Activated CD8-positive, alpha-beta memory T cell treated with anti-CD3 and anti-CD28 coated beads, Interleukin-2, amount 10 ng/mL, durations not matched to agents 7 days and 5 days (primary cell): ENCODE measurements at regions not wholly inside any gene's neighbourhood (a gene's known extent, or its start where the extent isn't known, plus 50 kb on each side); places are given as distances from the start of the nearest gene placed in this dataset.
"Not testable (repeated sequence)": the region's sequence is repeated elsewhere in the genome, so short reads cannot be mapped to it uniquely, and the experiment has no call there.

Source experiments
- ATAC-seq: fragments of 150-1000 bp; cut with Tn5 transposase; one replicate; pipeline ENCODE4 v1.10.0; 2021; ENCODE audit warnings: moderate library complexity
- CTCF ChIA-PET: fragments of 350-600 bp; sonication (Branson Sonifier 250); formaldehyde crosslinking; loops from one replicate; lab custom pipeline; 2021; ENCODE audit warnings: antibody characterized with exemption; lab: Charles Lee
- DNase-seq: peaks from one replicate; pipeline ENCODE4 v3.0.0-alpha.2; 2020
- H3K27ac Mint-ChIP-seq: one replicate; pipeline ENCODE4 v1.8.0; 2021; ENCODE audit warnings: mild to moderate bottlenecking, mixed read lengths
- H3K27me3 Mint-ChIP-seq: one replicate; pipeline ENCODE4 v1.8.0; 2021; ENCODE audit warnings: mixed read lengths
- H3K36me3 Mint-ChIP-seq: one replicate; pipeline ENCODE4 v1.8.0; 2021; ENCODE audit warnings: mild to moderate bottlenecking, mixed read lengths
- H3K4me1 Mint-ChIP-seq: one replicate; pipeline ENCODE4 v1.8.0; 2021; ENCODE audit warnings: mixed read lengths
- H3K4me3 Mint-ChIP-seq: one replicate; pipeline ENCODE4 v1.8.0; 2021; ENCODE audit warnings: mild to moderate bottlenecking, moderate library complexity, mixed read lengths
- H3K9me3 Mint-ChIP-seq: one replicate; pipeline ENCODE4 v1.8.0; 2022; ENCODE audit warnings: low read depth, mixed read lengths

DNA sequence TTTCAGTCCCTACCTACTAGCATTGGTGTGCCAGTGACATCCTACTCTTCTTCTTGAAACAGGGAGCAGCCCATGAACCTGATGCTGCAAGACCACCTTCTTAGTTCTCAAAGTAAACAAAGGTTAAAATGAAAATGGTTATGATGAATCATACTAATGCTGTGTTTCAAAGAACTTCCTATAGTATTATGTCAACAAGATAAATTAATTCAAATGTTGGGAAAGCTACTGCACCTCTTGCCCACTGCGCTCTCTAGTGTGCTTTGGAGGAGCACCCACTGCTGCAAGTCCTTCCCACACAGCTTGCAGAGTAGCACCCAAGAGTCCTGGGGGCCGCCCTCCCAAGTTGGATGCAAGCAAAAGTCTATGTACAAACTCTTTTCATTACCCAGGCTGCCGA, 81.1 kb downstream of the CD200R1L start:
- Mint-ChIP-seq H3K9me3 (peaks cover 3% of the 10 kb centered on the region), H3K27me3 (peaks cover 2% of the 10 kb centered on the region), H3K4me1 (peaks cover 11% of the 10 kb centered on the region), H3K36me3 (no peaks in the 10 kb centered on the region), H3K4me3 (no peak overlapping the region), H3K27ac (no peak overlapping the region)
- ATAC-seq (no peak), DNase-seq (no peak)
- CTCF ChIA-PET = interaction anchor here (1.0 to 1.2 kb wide), 2 partner anchors 9 to 31 kb away, joined by 3 to 6 read pairs; no protein-coding TSS in a partner anchor

GRCh38 chr3:112763258-112763657, 83.4 kb downstream of the CD200R1L start:
- Mint-ChIP-seq H3K9me3 (no peaks in the 10 kb centered on the region), H3K4me3 (no peak overlapping the region), H3K4me1 (peaks cover 2% of the 10 kb centered on the region), H3K36me3 (no peaks in the 10 kb centered on the region), H3K27me3 (peaks cover 2% of the 10 kb centered on the region), H3K27ac (no peak overlapping the region)
- DNase-seq = no peak
- CTCF ChIA-PET = no interaction called here
- ATAC-seq = no peak

DNA sequence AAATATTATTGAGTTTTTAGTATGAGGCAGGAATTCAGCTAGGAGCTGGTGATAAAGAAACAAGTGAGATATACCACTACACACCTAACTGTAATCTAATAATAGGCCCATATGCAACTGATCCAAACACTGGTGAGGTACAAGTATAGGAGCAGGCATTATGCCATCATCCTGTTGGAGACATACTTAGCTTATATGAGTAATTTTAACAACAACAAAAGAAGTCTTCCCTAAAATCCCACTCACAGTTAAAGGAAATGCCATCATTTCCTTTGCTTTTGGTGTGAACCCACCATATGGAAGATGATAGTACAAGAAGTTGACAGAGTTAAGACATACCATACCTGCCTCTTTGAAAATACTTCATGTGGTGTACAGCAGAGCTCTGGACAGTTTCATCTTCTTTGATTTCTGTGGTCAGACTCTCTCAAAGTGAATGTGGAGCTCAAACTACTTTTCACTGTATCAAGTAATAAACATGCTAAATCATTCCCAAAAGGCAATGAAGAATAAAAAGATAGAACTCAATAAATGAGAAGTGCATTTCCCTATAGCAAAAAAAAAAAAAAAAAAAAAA, 85.5 kb downstream of the CD200R1L start:
- no peak overlapping the region for H3K27ac Mint-ChIP-seq
- peaks cover 2% of the 10 kb centered on the region for H3K4me1 Mint-ChIP-seq
- peaks cover 4% of the 10 kb centered on the region for H3K9me3 Mint-ChIP-seq
- no peak overlapping the region for H3K4me3 Mint-ChIP-seq
- DNase-seq = no peak
- no peak for ATAC-seq
- peaks cover 5% of the 10 kb centered on the region for H3K36me3 Mint-ChIP-seq
- no peaks in the 10 kb centered on the region for H3K27me3 Mint-ChIP-seq
- CTCF ChIA-PET = interaction anchor here (1.1 to 3.5 kb wide), 4 partner anchors 13 to 118 kb away, joined by 3 to 18 read pairs (median 4); no protein-coding TSS in a partner anchor

DNA sequence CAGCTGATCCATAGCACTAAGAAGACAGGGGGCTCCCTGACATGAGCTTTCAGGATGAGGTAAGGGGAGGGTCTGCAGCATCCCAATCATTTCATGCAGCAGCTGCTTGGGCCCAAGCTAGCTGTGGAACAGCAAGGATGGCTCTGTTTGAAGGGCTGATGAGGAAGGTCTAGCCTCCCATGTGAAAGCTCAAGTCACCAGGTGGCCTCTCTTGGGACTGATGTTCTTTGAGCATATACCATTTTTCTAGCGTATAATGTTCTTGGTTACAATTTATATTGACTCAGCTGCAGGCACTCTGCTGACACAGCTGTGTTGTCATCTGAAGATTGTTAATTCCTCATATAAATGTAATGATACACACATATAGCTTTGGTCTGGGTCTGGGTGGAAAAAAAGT, 87.0 kb downstream of the CD200R1L start:
- peaks cover 2% of the 10 kb centered on the region for H3K4me1 Mint-ChIP-seq
- H3K27ac Mint-ChIP-seq = no peak overlapping the region
- ATAC-seq = no peak
- CTCF ChIA-PET = interaction anchor here (3.5 kb wide), 1 partner anchor 25 kb away, joined by 18 read pairs; no protein-coding TSS in a partner anchor
- H3K27me3 Mint-ChIP-seq = no peaks in the 10 kb centered on the region
- peaks cover 7% of the 10 kb centered on the region for H3K9me3 Mint-ChIP-seq
- no peak overlapping the region for H3K4me3 Mint-ChIP-seq
- peaks cover 7% of the 10 kb centered on the region for H3K36me3 Mint-ChIP-seq
- no peak for DNase-seq

- ATAC-seq = no peak
Observed at GRCh38 chr3:112759210-112759609, 87.5 kb downstream of the CD200R1L start.

DNA sequence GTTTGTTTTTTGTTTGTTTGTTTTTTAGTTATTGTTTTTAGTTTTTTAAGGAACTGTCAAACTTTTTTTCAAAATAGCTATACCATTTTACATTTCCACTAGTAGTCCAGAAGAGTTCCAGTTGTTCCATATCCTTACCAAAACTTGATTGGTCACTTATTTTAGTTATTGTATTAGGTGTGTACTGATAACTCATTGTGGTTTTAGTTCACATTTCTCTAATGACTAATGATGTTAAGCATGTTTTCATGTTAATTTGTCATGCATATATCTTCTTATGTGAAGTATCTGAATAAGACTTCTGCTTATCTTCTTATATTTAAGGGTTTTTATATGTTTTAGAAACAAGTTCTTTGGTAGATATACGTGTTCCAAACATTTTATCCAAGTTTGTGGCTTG, 89.5 kb downstream of the CD200R1L start:
- no peak overlapping the region for H3K27ac Mint-ChIP-seq
- peaks cover 9% of the 10 kb centered on the region for H3K36me3 Mint-ChIP-seq
- no peak for ATAC-seq
- no peak for DNase-seq
- no peak overlapping the region for H3K4me3 Mint-ChIP-seq
- CTCF ChIA-PET = no interaction called here
- no peaks in the 10 kb centered on the region for H3K27me3 Mint-ChIP-seq
- peaks cover 11% of the 10 kb centered on the region for H3K9me3 Mint-ChIP-seq
- H3K4me1 Mint-ChIP-seq = peaks cover 2% of the 10 kb centered on the region

More at GRCh38 chr3:112759210-112759609, 87.5 kb downstream of the CD200R1L start:
- Mint-ChIP-seq H3K9me3 (peaks cover 11% of the 10 kb centered on the region), H3K4me3 (no peak overlapping the region), H3K4me1 (peaks cover 2% of the 10 kb centered on the region), H3K27me3 (no peaks in the 10 kb centered on the region), H3K27ac (no peak overlapping the region), H3K36me3 (peaks cover 9% of the 10 kb centered on the region)
- CTCF ChIA-PET = interaction anchor here (3.5 kb wide), 1 partner anchor 24 kb away, joined by 18 read pairs; no protein-coding TSS in a partner anchor
- DNase-seq = no peak

DNA sequence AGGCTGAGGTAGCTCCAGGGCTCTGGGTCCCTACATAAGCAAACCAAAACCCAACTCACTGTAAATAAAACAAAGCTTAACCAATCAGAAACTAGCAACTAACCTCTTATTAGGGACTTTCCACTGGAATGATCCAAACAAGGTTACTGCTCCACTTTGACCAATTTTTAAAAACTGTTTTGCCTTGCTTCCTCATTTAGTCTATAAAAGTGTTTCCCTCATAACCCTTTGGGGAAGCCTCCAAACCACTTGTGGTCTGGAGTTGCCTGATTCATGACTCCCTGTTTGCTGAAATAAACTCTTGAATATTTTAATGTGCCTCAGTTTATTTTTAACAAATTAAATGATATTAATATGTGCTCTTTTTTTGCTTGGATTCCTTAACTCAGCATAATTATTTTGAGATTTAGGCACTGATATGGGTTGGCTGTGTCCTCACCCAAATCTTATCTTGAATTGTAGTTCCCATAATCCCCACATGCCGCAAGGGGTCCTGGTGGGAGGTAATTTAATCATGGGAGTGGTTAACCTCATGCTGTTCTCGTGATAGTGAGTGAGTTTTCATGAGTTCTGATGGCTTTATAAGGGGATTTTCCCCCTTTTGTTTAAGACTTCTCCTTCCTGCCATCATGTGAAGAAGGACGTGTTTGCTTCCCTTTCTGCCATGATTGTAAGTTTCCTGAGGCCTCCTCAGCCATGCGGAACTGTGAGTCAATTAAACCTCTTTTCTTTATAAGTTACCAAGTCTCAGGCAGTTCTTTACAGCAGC, 90.6 kb downstream of the CD200R1L start:
- no peaks in the 10 kb centered on the region for H3K4me1 Mint-ChIP-seq
- CTCF ChIA-PET = no interaction called here
- DNase-seq (no peak), ATAC-seq (no peak)
- no peaks in the 10 kb centered on the region for H3K27me3 Mint-ChIP-seq
- H3K27ac Mint-ChIP-seq = no peak overlapping the region
- peaks cover 9% of the 10 kb centered on the region for H3K36me3 Mint-ChIP-seq
- H3K9me3 Mint-ChIP-seq = peaks cover 11% of the 10 kb centered on the region
- H3K4me3 Mint-ChIP-seq = no peak overlapping the region

DNA sequence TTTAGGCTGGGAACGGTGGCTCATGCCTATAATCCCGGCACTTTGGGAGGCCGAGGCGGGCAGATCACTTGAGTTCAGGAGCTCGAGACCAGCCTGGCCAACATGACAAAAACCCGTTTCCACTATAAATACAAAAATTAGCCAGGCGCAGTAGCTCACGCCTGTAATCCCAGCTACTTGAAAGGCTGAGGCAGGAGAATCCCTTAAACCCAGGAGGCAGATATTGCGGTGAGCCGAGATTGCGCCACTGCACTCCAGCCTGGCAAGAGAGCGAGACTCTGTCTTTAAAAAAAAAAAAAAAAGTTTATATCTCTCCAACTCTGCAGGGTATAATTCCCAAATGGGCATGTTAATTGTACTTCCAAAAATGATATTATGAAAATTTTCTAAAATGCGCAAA, 91.6 kb downstream of the CD200R1L start:
- peaks cover 11% of the 10 kb centered on the region for H3K9me3 Mint-ChIP-seq
- H3K36me3 Mint-ChIP-seq, H3K4me3 Mint-ChIP-seq, H3K4me1 Mint-ChIP-seq, H3K27me3 Mint-ChIP-seq, CTCF ChIA-PET, ATAC-seq, H3K27ac Mint-ChIP-seq, DNase-seq: not testable (repeated sequence)

GRCh38 chr3:112751564-112752512, 94.8 kb downstream of the CD200R1L start:
- H3K4me3 Mint-ChIP-seq = no peak overlapping the region
- ATAC-seq = no peak
- peaks cover 11% of the 10 kb centered on the region for H3K9me3 Mint-ChIP-seq
- H3K27me3 Mint-ChIP-seq = no peaks in the 10 kb centered on the region
- peaks cover 13% of the 10 kb centered on the region for H3K4me1 Mint-ChIP-seq
- H3K36me3 Mint-ChIP-seq = peaks cover 7% of the 10 kb centered on the region
- H3K27ac Mint-ChIP-seq = no peak overlapping the region
- CTCF ChIA-PET = interaction anchor here (0.7 kb wide), 1 partner anchor 17 kb away, joined by 3 read pairs; no protein-coding TSS in a partner anchor
- no peak for DNase-seq

DNA sequence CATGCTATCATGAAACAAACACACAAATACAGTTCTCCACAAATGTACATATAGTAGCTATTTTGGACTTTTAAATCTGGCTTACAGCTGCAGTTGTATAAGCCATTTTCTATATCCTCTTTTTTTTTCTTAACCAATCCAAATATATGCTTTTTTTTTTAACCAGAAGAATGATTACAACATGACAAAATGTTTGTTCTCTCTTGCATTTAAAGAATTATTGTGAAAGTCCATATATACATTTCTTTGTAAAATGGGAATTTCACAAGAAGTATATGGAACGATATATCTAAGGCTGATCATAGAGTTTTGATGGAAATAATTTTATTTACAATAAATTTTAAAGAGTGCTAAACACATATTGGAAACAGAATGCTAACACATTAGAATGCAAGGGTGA, 95.6 kb downstream of the CD200R1L start:
- CTCF ChIA-PET = interaction anchor here (1.1 to 1.4 kb wide), 2 partner anchors 16 to 229 kb away, joined by 3 to 6 read pairs; no protein-coding TSS in a partner anchor
- DNase-seq (no peak), ATAC-seq (no peak)
- Mint-ChIP-seq H3K36me3 (peaks cover 3% of the 10 kb centered on the region), H3K4me3 (no peak overlapping the region), H3K27ac (no peak overlapping the region), H3K9me3 (peaks cover 6% of the 10 kb centered on the region), H3K27me3 (no peaks in the 10 kb centered on the region), H3K4me1 (peaks cover 13% of the 10 kb centered on the region)

- ATAC-seq (no peak), DNase-seq (no peak)
- Mint-ChIP-seq H3K4me3 (no peak overlapping the region), H3K9me3 (no peaks in the 10 kb centered on the region), H3K36me3 (no peaks in the 10 kb centered on the region), H3K27ac (no peak overlapping the region), H3K4me1 (peaks cover 23% of the 10 kb centered on the region), H3K27me3 (no peaks in the 10 kb centered on the region)
- CTCF ChIA-PET = interaction anchor here (1.1 to 3.4 kb wide), 3 partner anchors 12 to 113 kb away, joined by 3 to 15 read pairs (median 3); no protein-coding TSS in a partner anchor
Observed at GRCh38 chr3:112747624-112748023, 99.0 kb downstream of the CD200R1L start.

- Mint-ChIP-seq H3K4me1 (peaks cover 23% of the 10 kb centered on the region), H3K9me3 (peaks cover under 1% of the 10 kb centered on the region), H3K4me3 (no peak overlapping the region), H3K36me3 (no peaks in the 10 kb centered on the region), H3K27ac (no peak overlapping the region), H3K27me3 (no peaks in the 10 kb centered on the region)
- DNase-seq (no peak), ATAC-seq (no peak)
- CTCF ChIA-PET = interaction anchor here (0.9 to 3.4 kb wide), 3 partner anchors 10 to 104 kb away, joined by 3 to 15 read pairs (median 3); no protein-coding TSS in a partner anchor
Observed at GRCh38 chr3:112746675-112747280, 99.9 kb downstream of the CD200R1L start.
